Astrocyte of the spinal cord (primary cell): ENCODE measurements at regions not wholly inside any gene's neighbourhood (a gene's known extent, or its start where the extent isn't known, plus 50 kb on each side); places are given as distances from the start of the nearest gene placed in this dataset.
A peak's percentile ranks its signal among the peaks of the same experiment; 100 is the strongest.

Experiments used
- DNase-seq: peaks from one replicate; pipeline ENCODE4 v3.0.0; 2011; ENCODE audit warnings: low read depth, low spot score
- H3K4me3 ChIP-seq: 2 replicates; pipeline ENCODE4 v1.5.1; 2011; ENCODE audit warnings: low read depth, mild to moderate bottlenecking, low read length, moderate library complexity
- CTCF ChIP-seq: IDR thresholded peaks from 2 replicates; pipeline ENCODE4 v1.5.1; 2012; ENCODE audit warnings: low read depth, mild to moderate bottlenecking, low read length, inconsistent platforms
- in situ Hi-C: cut with HindIII; loops from 2 replicates; pipeline ENCODE4 v1.10.0; 2017; ENCODE audit warnings: low sequenced_read_pairs

- no peak for TF ChIP-seq CTCF
These were observed 493.0 kb downstream of the AGTPBP1 start for GRCh38 chr9:85248514-85249312.

GRCh38 chr9:85246541-85246940, 495.2 kb downstream of the AGTPBP1 start:
- DNase-seq, result no peak
- no peak for TF ChIP-seq CTCF

More at GRCh38 chr9:85248514-85249312, 493.0 kb downstream of the AGTPBP1 start:
- in situ Hi-C loops, result no loop called here
- H3K4me3 ChIP-seq, result no peak overlapping the region
- peak; percentile 73 for DNase-seq

GRCh38 chr9:85244856-85245255, 496.9 kb downstream of the AGTPBP1 start:
- TF ChIP-seq CTCF, result no peak
- no peak for DNase-seq
- no peak overlapping the region for H3K4me3 ChIP-seq
- in situ Hi-C loops, result no loop called here

More at GRCh38 chr9:85246541-85246940, 495.2 kb downstream of the AGTPBP1 start:
- in situ Hi-C loops, result no loop called here
- H3K4me3 ChIP-seq, result no peak overlapping the region

GRCh38 chr9:85243977-85244376, 497.8 kb downstream of the AGTPBP1 start:
- TF ChIP-seq CTCF, result no peak
- DNase-seq, result no peak
- in situ Hi-C loops, result no loop called here
- H3K4me3 ChIP-seq, result no peak overlapping the region

- in situ Hi-C loops, result no loop called here
- H3K4me3 ChIP-seq, result no peak overlapping the region
- no peak for TF ChIP-seq CTCF
- DNase-seq, result peak; percentile 52
These were observed 504.3 kb downstream of the AGTPBP1 start for GRCh38 chr9:85237478-85237877.

GRCh38 chr9:85230081-85230480, 511.7 kb downstream of the AGTPBP1 start:
- in situ Hi-C loops, result no loop called here
- DNase-seq, result no peak
- TF ChIP-seq CTCF, result no peak
- no peak overlapping the region for H3K4me3 ChIP-seq
